K562 (cell line): ENCODE measurements at regions not wholly inside any gene's neighbourhood (a gene's known extent, or its start where the extent isn't known, plus 50 kb on each side); places are given as distances from the start of the nearest gene placed in this dataset.

ENCODE experiments used
- NONO ChIP-seq, 2 experiments: fragments of 200-400 bp in 1 of 2; fragments of 450-650 bp in 1 of 2; formaldehyde crosslinking in 1 of 2; IDR thresholded peaks; 2 replicates each; pipeline ENCODE4 v1.6.1; 2017; ENCODE audit warnings: low read depth in 2 of 2, mild to moderate bottlenecking in 2 of 2, moderate library complexity in 2 of 2, low read length in 1 of 2
- SFPQ ChIP-seq: fragments of 200-400 bp; formaldehyde crosslinking; IDR thresholded peaks from 2 replicates; pipeline ENCODE4 v1.6.1; 2017; ENCODE audit warnings: mild to moderate bottlenecking, low read depth, low read length, moderate library complexity
- SMARCE1 ChIP-seq: fragments of 450-650 bp; IDR thresholded peaks from 2 replicates; pipeline ENCODE4 v1.7.1; 2016; ENCODE audit warnings: mild to moderate bottlenecking
- TRIM24 ChIP-seq, 2 experiments: fragments of 450-650 bp; IDR thresholded peaks; 2 replicates each; pipeline ENCODE4 v1.6.1; 2016

DNA sequence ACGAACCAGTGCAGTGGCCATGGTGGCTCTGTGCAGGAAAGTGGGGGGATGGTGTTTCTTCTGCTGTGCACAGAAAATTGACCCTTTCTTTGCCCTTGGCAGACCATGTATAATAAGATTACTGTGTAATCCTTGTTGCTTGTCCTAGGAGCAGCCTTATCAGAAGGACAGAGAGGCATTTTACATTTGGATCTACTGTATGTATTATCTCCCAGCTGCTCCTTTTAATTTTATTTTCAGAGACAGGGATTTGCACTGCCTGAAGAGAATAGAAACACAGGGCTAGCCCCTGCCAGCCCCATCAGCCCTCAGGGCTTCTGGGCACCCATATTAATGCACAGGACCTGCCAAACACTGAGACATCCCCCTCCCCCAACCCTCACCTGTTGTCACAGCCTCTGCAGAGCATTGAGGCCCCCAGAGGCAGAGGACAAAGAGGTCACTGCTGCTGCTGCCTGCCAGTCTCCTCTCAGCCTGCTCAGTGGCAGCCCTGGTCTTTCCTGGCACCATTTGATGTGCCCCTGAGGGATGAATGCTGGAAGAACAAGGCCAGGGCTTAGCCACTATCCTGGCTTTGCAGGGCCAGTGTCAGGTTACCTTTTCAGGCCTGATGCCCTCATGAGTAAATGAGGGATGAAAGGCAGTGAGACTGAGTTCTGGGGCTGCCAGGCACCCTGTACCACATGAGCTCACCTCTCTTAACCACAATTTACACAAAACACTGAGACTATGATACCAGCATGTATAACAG, 533.4 kb downstream of the NTRK3 start:
- no peak for TF ChIP-seq SMARCE1
- TF ChIP-seq SFPQ = no peak
- TF ChIP-seq NONO (IDR thresholded peaks at IDR 0.05; ENCODE audit: low read depth in 2 of 2, low read length in 1 of 2) = no peak
- no peak for TF ChIP-seq TRIM24 (IDR thresholded peaks at IDR 0.05)
